Ishikawa (cell line): ENCODE measurements at regions not wholly inside any gene's neighbourhood (a gene's known extent, or its start where the extent isn't known, plus 50 kb on each side); places are given as distances from the start of the nearest gene placed in this dataset.

Source experiments
- CEBPB ChIP-seq: IDR thresholded peaks from 2 replicates; pipeline ENCODE4 v1.6.1; 2012
- CREB1 ChIP-seq: IDR thresholded peaks from 2 replicates; pipeline ENCODE4 v1.6.1; 2012; ENCODE audit warnings: low read depth
- EGR1 ChIP-seq: IDR thresholded peaks from 2 replicates; pipeline ENCODE4 v1.6.1; 2012
- EP300 ChIP-seq: IDR thresholded peaks from 2 replicates; pipeline ENCODE4 v1.6.1; 2012; ENCODE audit warnings: borderline replicate concordance
- FOXM1 ChIP-seq: IDR thresholded peaks from 2 replicates; pipeline ENCODE4 v1.6.1; 2012; ENCODE audit warnings: low read depth, borderline replicate concordance
- NFIC ChIP-seq: IDR thresholded peaks from 2 replicates; pipeline ENCODE4 v1.6.1; 2012
- RAD21 ChIP-seq: IDR thresholded peaks from 2 replicates; pipeline ENCODE4 v1.6.1; 2012; ENCODE audit warnings: low read depth
- TAF1 ChIP-seq: IDR thresholded peaks from 2 replicates; pipeline ENCODE4 v1.6.1; 2012; ENCODE audit warnings: low read depth, mild to moderate bottlenecking
- TCF12 ChIP-seq: IDR thresholded peaks from 2 replicates; pipeline ENCODE4 v1.6.1; 2012; ENCODE audit warnings: low read depth
- TEAD4 ChIP-seq: IDR thresholded peaks from 2 replicates; pipeline ENCODE4 v1.6.1; 2012
- YY1 ChIP-seq: IDR thresholded peaks from 2 replicates; pipeline ENCODE4 v1.6.1; 2012; ENCODE audit warnings: low read depth
- ZBTB7A ChIP-seq: IDR thresholded peaks from 2 replicates; pipeline ENCODE4 v1.6.1; 2012; ENCODE audit warnings: low read depth
- TF ChIP-seq, protein P1 (sequence below): IDR thresholded peaks from 2 replicates; pipeline ENCODE4 v1.6.1; 2012; ENCODE audit warnings: low read depth, mild to moderate bottlenecking
- TF ChIP-seq, protein P2 (sequence below): IDR thresholded peaks from 2 replicates; pipeline ENCODE4 v1.6.1; 2012
- TF ChIP-seq, protein P3 (sequence below): IDR thresholded peaks from 2 replicates; pipeline ENCODE4 v1.6.1; 2012

DNA sequence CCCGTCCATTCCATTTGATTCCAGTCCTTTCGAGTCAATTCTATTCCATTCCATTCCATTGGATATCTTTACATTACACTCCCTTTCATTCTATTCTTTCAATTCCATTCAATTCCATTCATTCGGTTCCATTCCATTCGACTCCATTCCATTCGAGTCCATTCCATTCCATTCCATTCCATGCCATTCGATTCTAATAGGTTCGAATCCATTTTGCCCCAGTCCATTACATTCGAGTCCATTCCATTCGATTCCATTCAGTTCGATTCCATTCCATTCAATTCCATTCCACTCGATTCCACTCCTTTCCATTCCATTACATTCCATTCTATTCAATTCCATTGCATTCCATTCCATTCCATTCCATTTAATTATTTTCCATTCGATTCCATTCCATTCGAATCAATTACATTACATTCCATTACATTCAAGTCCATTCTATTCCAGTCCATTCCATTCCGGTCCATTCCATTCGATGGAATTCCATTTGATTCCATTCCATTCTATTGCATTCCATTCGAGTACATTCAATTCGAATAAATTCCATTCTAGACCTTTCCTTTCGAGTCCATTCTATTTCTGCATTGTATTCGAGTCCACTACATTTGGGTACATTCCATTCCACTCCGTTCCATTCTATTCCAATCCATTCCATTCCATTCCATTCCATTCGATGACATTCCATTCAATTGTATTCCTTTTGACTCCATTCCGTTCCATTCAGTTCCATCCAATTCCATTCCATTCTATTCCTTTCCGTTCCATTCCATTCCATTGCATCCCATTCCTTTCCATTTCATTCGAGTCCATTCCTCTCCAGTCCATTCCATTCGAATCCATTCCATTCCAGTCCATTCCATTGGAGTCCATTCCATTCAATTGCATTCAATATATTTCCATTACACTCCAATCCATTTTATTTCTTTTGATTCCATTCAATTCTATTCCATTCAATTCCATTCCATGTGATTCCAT lies 2604.8 kb upstream of the TPTE start:
- TF ChIP-seq, protein P1, sequence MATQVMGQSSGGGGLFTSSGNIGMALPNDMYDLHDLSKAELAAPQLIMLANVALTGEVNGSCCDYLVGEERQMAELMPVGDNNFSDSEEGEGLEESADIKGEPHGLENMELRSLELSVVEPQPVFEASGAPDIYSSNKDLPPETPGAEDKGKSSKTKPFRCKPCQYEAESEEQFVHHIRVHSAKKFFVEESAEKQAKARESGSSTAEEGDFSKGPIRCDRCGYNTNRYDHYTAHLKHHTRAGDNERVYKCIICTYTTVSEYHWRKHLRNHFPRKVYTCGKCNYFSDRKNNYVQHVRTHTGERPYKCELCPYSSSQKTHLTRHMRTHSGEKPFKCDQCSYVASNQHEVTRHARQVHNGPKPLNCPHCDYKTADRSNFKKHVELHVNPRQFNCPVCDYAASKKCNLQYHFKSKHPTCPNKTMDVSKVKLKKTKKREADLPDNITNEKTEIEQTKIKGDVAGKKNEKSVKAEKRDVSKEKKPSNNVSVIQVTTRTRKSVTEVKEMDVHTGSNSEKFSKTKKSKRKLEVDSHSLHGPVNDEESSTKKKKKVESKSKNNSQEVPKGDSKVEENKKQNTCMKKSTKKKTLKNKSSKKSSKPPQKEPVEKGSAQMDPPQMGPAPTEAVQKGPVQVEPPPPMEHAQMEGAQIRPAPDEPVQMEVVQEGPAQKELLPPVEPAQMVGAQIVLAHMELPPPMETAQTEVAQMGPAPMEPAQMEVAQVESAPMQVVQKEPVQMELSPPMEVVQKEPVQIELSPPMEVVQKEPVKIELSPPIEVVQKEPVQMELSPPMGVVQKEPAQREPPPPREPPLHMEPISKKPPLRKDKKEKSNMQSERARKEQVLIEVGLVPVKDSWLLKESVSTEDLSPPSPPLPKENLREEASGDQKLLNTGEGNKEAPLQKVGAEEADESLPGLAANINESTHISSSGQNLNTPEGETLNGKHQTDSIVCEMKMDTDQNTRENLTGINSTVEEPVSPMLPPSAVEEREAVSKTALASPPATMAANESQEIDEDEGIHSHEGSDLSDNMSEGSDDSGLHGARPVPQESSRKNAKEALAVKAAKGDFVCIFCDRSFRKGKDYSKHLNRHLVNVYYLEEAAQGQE: no peak
- TF ChIP-seq TEAD4: no peak
- TF ChIP-seq FOXM1: no peak
- TF ChIP-seq EP300: no peak
- TF ChIP-seq, protein P2, sequence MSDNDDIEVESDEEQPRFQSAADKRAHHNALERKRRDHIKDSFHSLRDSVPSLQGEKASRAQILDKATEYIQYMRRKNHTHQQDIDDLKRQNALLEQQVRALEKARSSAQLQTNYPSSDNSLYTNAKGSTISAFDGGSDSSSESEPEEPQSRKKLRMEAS: no peak
- no peak for TF ChIP-seq NFIC
- TF ChIP-seq CEBPB: no peak
- no peak for TF ChIP-seq RAD21
- no peak for TF ChIP-seq YY1

DNA sequence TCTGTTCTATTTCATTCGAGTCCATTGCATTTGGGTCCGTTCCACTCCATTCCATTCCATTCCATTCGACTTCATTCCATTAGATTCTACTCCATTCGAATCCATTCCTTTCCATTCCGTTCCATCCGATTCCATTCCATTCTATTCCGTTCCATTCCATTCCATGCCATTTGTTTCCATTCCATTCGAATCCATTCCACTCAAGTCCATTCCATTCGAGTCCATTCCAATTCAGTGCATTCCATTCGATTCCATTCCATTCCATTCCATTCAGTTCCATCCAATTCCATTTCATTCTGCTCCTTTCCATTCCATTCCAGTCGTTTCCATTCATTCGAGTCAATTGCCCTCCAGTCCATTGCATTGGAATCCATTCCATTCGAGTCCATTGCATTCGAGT lies 2603.7 kb upstream of the TPTE start:
- TF ChIP-seq CREB1 (no peak), EGR1 (no peak), TEAD4 (no peak), RAD21 (no peak)
- TF ChIP-seq, protein P2: no peak

DNA sequence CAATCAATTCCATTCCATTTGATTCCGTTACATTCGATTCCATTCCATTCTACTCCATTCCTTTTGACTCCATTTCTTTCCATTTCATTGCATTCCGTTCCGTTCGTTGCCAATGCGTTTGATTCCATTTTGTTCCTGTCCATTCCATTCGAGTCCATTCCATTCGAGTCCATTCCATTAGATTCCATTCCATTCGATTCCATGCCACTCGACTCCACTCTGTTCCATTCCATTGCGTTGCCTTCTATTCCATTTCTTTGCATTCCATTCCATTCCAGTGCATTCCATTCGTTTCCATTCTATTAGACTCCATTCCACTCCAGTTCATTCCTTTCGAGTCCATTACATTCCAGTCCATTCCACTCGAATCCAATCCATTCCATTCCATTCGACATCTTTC lies 2587.5 kb upstream of the TPTE start:
- TF ChIP-seq TCF12: no peak
- no peak for TF ChIP-seq EGR1
- TF ChIP-seq TAF1: no peak
- TF ChIP-seq CEBPB: no peak
- no peak for TF ChIP-seq EP300
- TF ChIP-seq NFIC: no peak
- TF ChIP-seq CREB1: no peak
- no peak for TF ChIP-seq TEAD4
- TF ChIP-seq FOXM1: no peak
- TF ChIP-seq, protein P1: no peak
- no peak for TF ChIP-seq RAD21
- TF ChIP-seq, protein P2: no peak
- TF ChIP-seq, protein P3, sequence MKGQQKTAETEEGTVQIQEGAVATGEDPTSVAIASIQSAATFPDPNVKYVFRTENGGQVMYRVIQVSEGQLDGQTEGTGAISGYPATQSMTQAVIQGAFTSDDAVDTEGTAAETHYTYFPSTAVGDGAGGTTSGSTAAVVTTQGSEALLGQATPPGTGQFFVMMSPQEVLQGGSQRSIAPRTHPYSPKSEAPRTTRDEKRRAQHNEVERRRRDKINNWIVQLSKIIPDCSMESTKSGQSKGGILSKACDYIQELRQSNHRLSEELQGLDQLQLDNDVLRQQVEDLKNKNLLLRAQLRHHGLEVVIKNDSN: no peak
- TF ChIP-seq YY1: no peak
- TF ChIP-seq ZBTB7A: no peak

DNA sequence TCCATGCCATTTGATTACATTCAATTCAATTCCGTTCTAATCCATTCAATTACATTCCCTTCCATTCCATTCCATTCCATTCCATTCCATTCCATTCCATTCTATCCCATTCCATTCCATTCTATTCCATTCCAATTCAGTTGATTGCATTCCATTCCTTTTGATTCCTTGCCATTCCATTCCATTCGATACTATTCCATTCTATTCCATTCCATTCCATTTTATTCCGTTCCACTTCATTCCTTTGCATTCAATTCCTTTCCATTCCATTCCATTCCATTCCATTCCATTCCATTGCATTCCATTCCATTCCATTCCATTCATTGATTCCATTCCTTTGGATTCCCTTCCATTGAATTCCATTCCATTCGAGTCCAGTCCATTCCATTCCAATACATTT lies 2574.0 kb upstream of the TPTE start:
- no peak for TF ChIP-seq CEBPB
- no peak for TF ChIP-seq EGR1

DNA sequence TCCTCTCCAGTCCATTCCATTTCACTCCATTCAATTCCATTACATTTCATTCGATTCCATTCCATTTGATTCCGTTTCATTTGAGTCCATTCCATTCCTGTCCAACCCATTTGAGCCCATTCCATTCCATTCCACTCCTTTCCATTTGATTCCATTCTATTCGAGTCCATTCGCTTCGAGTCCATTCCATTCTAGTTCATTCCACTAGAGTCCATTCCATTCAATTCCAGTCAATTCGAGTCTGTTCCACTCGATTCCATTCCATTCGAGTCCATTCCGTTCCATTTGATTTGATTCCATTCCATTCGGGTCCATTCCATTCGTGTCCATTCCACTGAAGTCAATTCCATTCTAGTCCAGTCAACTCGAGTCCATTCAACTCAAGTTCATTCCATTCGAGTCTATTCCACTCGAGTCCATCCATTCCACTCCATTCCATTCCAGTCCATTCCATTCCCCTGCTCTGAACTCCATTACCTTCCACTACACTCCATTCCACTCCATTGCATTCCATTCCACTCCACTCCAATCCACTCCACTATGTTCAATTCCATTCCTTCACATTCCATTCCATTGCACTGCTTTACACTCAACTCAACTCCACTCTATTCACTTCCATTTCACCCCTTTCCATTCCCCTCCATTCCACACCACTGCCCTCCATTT lies 2569.4 kb upstream of the TPTE start:
- TF ChIP-seq CEBPB (no peak), EGR1 (no peak)

DNA sequence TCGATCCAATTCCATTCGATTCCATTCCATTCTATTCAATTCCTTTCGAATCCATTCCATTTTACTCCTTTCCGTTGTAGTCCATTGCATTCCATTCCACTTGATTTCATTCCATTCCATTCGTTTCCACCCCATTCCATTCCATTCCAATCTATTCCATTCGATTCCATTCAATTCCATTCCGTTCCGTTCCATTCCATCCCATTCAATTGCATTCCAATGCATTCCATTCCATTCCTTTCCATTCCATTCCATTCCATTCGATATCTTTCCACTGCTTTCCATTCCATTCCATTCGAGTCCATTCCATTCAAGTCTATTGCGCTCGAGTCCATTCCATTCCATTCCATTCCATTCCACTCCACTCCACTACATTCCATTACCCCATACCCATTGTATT lies 2568.7 kb upstream of the TPTE start:
- TF ChIP-seq YY1 (no peak), NFIC (no peak), RAD21 (no peak), TEAD4 (no peak), TCF12 (no peak), EP300 (no peak), CREB1 (no peak), TAF1 (no peak), CEBPB (no peak), EGR1 (no peak), FOXM1 (no peak), ZBTB7A (no peak)
- TF ChIP-seq, protein P2: no peak
- TF ChIP-seq, protein P3: no peak
- TF ChIP-seq, protein P1: no peak
